ENCODE measurements at regions not wholly inside any gene's neighbourhood (a gene's known extent, or its start where the extent isn't known, plus 50 kb on each side); places are given as distances from the start of the nearest gene placed in this dataset.

GRCh38 chr13:100941377-100942368, 267.1 kb upstream of the TMTC4 start:
- ChIA-PET CTCF (ENCODE audit: unreplicated experiment) (no interaction called here), POLR2A (no interaction called here)
- H2AFZ ChIP-seq (ENCODE audit: low read length), result no peak overlapping the region
- intact Hi-C loops (cut with micrococcal nuclease; ENCODE audit: unreplicated experiment), result no loop called here
- no peak for DNase-seq (ENCODE audit: low spot score)
- no peaks in the 10 kb centered on the region for H3K9me3 ChIP-seq (ENCODE audit: low read length)
- no TSS peak for BruUV-seq (replicated peaks)
- H3K4me2 ChIP-seq (ENCODE audit: low read length), result no peak overlapping the region
- no peaks in the 10 kb centered on the region for H3K4me1 ChIP-seq (ENCODE audit: insufficient read depth, low read length, poor library complexity, severe bottlenecking)
- H3K9me2 ChIP-seq (ENCODE audit: insufficient read depth, low read length), result no peaks in the 10 kb centered on the region
- no peak overlapping the region for H3K27ac ChIP-seq (ENCODE audit: low read depth, low read length, poor library complexity, severe bottlenecking)
- H3K4me3 ChIP-seq (ENCODE audit: low read depth, low read length, poor library complexity, severe bottlenecking), result no peak overlapping the region
- no peaks in the 10 kb centered on the region for H3K36me3 ChIP-seq (ENCODE audit: insufficient read depth, low read length)
- H4K20me1 ChIP-seq (ENCODE audit: insufficient read depth, low read length), result no peaks in the 10 kb centered on the region
- TF ChIP-seq CTCF (conservative IDR thresholded peaks at IDR 0.05; ENCODE audit: low read length) (no peak), EZH2phosphoT487 (IDR thresholded peaks at IDR 0.05; ENCODE audit: borderline replicate concordance, low read depth, low read length) (no peak)
- no peaks in the 10 kb centered on the region for H3K79me2 ChIP-seq (ENCODE audit: insufficient read depth, low read depth, low read length)

- ChIA-PET CTCF (ENCODE audit: unreplicated experiment) (no interaction called here), POLR2A (no interaction called here)
- H3K79me2 ChIP-seq (ENCODE audit: insufficient read depth, low read depth, low read length), result no peaks in the 10 kb centered on the region
- BruUV-seq (replicated peaks), result no TSS peak
- H3K27ac ChIP-seq (ENCODE audit: low read depth, low read length, poor library complexity, severe bottlenecking), result no peak overlapping the region
- H3K4me2 ChIP-seq (ENCODE audit: low read length), result no peak overlapping the region
- H4K20me1 ChIP-seq (ENCODE audit: insufficient read depth, low read length), result no peaks in the 10 kb centered on the region
- no peak overlapping the region for H3K4me3 ChIP-seq (ENCODE audit: low read depth, low read length, poor library complexity, severe bottlenecking)
- no peak for DNase-seq (ENCODE audit: low spot score)
- H3K4me1 ChIP-seq (ENCODE audit: insufficient read depth, low read length, poor library complexity, severe bottlenecking), result no peaks in the 10 kb centered on the region
- H3K9me3 ChIP-seq (ENCODE audit: low read length), result no peaks in the 10 kb centered on the region
- no peaks in the 10 kb centered on the region for H3K36me3 ChIP-seq (ENCODE audit: insufficient read depth, low read length)
- no peak for TF ChIP-seq EZH2phosphoT487 (IDR thresholded peaks at IDR 0.05; ENCODE audit: borderline replicate concordance, low read depth, low read length)
- no peak for TF ChIP-seq CTCF (conservative IDR thresholded peaks at IDR 0.05; ENCODE audit: low read length)
- intact Hi-C loops (cut with micrococcal nuclease; ENCODE audit: unreplicated experiment), result no loop called here
- no peaks in the 10 kb centered on the region for H3K9me2 ChIP-seq (ENCODE audit: insufficient read depth, low read length)
- H2AFZ ChIP-seq (ENCODE audit: low read length), result no peak overlapping the region
Measured at GRCh38 chr13:100940658-100941057, 266.1 kb upstream of the TMTC4 start.

GRCh38 chr13:100933841-100934240, 259.2 kb upstream of the TMTC4 start:
- POLR2A ChIA-PET, result interaction anchor here (0.6 kb wide), 1 partner anchor 546 kb away, joined by 3 read pairs; no protein-coding TSS in a partner anchor
- CTCF ChIA-PET (ENCODE audit: unreplicated experiment), result no interaction called here
- no TSS peak for BruUV-seq (replicated peaks)
- intact Hi-C loops (cut with micrococcal nuclease; ENCODE audit: unreplicated experiment), result no loop called here
- Histone ChIP-seq H3K4me1 (ENCODE audit: insufficient read depth, low read length, poor library complexity, severe bottlenecking) (no peaks in the 10 kb centered on the region), H3K9me3 (ENCODE audit: low read length) (no peaks in the 10 kb centered on the region), H3K27ac (ENCODE audit: low read depth, low read length, poor library complexity, severe bottlenecking) (no peak overlapping the region), H3K36me3 (ENCODE audit: insufficient read depth, low read length) (no peaks in the 10 kb centered on the region), H3K4me2 (ENCODE audit: low read length) (no peak overlapping the region), H3K9me2 (ENCODE audit: insufficient read depth, low read length) (no peaks in the 10 kb centered on the region), H4K20me1 (ENCODE audit: insufficient read depth, low read length) (no peaks in the 10 kb centered on the region), H3K79me2 (ENCODE audit: insufficient read depth, low read depth, low read length) (no peaks in the 10 kb centered on the region), H3K4me3 (ENCODE audit: low read depth, low read length, poor library complexity, severe bottlenecking) (no peak overlapping the region), H2AFZ (ENCODE audit: low read length) (no peak overlapping the region)
- DNase-seq (ENCODE audit: low spot score), result no peak
- TF ChIP-seq CTCF (conservative IDR thresholded peaks at IDR 0.05; ENCODE audit: low read length), result no peak
- no peak for TF ChIP-seq EZH2phosphoT487 (IDR thresholded peaks at IDR 0.05; ENCODE audit: borderline replicate concordance, low read depth, low read length)

All from OCI-LY7 (cell line).